BE2C (cell line): ENCODE measurements at regions not wholly inside any gene's neighbourhood (a gene's known extent, or its start where the extent isn't known, plus 50 kb on each side); places are given as distances from the start of the nearest gene placed in this dataset.

Source experiments
- DNase-seq: peaks from one replicate; pipeline ENCODE4 v3.0.0-alpha.2; 2020
- H3K27me3 ChIP-seq: fragments of 250-450 bp; sonication (Bioruptor Pico); 2 replicates; pipeline ENCODE4 v1.5.1; 2020; ENCODE audit warnings: mild to moderate bottlenecking
- H3K36me3 ChIP-seq: fragments of 250-450 bp; sonication (Bioruptor Pico); 2 replicates; pipeline ENCODE4 v1.5.1; 2020; ENCODE audit warnings: mild to moderate bottlenecking
- H3K4me1 ChIP-seq: fragments of 250-450 bp; sonication (Bioruptor Pico); 2 replicates; pipeline ENCODE4 v1.5.1; 2020
- H3K4me3 ChIP-seq: 2 replicates; pipeline ENCODE4 v1.5.1; 2011; ENCODE audit warnings: low read depth, low read length
- H3K9me3 ChIP-seq: fragments of 250-450 bp; sonication (Bioruptor Pico); 2 replicates; pipeline ENCODE4 v1.5.1; 2020
- TF ChIP-seq, protein P1 (sequence below): IDR thresholded peaks from 2 replicates; pipeline ENCODE4 v1.5.1; 2012; ENCODE audit warnings: mild to moderate bottlenecking, low read depth, low read length

DNA sequence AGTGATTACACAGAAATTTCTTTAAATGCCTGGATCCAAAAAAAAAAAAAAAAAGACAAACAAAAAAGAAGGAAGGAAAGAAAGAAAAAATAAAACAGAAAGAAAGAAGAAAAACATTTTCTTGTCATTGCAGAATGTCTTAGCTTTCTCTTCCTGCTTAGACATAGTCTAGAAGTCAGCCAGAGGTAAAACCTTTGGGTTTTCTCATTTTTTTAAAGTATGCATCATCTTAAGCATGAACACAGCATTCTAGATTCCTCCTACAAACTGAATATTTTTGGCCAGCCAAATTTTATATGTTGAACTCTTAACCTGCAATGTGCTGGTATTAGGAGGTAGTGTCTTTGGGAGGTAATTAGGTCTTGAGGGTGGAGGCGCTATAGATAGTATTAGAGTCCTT lies 243.9 kb downstream of the TRIB2 start:
- no peak overlapping the region for H3K4me3 ChIP-seq
- no peaks in the 10 kb centered on the region for H3K9me3 ChIP-seq
- no peaks in the 10 kb centered on the region for H3K36me3 ChIP-seq
- no peaks in the 10 kb centered on the region for H3K27me3 ChIP-seq
- peaks cover 5% of the 10 kb centered on the region for H3K4me1 ChIP-seq
- no peak for DNase-seq
- TF ChIP-seq, protein P1, sequence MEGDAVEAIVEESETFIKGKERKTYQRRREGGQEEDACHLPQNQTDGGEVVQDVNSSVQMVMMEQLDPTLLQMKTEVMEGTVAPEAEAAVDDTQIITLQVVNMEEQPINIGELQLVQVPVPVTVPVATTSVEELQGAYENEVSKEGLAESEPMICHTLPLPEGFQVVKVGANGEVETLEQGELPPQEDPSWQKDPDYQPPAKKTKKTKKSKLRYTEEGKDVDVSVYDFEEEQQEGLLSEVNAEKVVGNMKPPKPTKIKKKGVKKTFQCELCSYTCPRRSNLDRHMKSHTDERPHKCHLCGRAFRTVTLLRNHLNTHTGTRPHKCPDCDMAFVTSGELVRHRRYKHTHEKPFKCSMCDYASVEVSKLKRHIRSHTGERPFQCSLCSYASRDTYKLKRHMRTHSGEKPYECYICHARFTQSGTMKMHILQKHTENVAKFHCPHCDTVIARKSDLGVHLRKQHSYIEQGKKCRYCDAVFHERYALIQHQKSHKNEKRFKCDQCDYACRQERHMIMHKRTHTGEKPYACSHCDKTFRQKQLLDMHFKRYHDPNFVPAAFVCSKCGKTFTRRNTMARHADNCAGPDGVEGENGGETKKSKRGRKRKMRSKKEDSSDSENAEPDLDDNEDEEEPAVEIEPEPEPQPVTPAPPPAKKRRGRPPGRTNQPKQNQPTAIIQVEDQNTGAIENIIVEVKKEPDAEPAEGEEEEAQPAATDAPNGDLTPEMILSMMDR = no peak

DNA sequence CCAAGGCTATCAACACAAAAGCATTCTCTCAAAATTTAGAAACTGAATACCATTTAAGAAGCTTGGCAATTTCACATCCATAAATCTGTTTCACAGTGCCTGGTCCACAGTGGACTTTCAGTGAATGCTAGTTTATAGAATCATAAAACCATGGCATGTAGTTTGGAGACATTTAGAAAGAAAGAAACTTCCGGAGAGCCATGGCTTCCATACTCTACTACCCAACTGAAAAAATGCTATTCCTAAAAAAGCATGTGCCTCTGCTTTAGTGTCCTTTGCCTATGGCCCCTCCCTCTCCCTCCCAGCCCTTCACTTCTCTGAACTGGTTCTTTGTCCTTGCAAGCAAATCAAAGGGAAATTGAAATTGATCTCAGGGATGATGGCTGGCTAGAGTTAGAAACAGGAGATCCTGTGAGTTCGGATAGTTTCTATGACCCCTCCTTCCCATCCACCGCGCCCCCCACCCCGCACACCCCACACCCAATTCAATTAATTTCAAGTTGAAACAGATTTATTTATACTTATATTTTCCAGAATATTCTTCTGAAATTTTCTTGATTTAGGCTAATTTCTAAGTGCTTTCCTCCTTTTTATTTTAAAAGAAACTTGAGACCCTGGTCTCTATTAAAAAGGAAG lies 248.3 kb downstream of the TRIB2 start:
- Histone ChIP-seq H3K4me1 (peaks cover 29% of the 10 kb centered on the region), H3K9me3 (no peaks in the 10 kb centered on the region), H3K4me3 (peak overlapping the region; percentile 16), H3K36me3 (no peaks in the 10 kb centered on the region), H3K27me3 (no peaks in the 10 kb centered on the region)
- TF ChIP-seq, protein P1 = no peak
- DNase-seq = peak; percentile 59

DNA sequence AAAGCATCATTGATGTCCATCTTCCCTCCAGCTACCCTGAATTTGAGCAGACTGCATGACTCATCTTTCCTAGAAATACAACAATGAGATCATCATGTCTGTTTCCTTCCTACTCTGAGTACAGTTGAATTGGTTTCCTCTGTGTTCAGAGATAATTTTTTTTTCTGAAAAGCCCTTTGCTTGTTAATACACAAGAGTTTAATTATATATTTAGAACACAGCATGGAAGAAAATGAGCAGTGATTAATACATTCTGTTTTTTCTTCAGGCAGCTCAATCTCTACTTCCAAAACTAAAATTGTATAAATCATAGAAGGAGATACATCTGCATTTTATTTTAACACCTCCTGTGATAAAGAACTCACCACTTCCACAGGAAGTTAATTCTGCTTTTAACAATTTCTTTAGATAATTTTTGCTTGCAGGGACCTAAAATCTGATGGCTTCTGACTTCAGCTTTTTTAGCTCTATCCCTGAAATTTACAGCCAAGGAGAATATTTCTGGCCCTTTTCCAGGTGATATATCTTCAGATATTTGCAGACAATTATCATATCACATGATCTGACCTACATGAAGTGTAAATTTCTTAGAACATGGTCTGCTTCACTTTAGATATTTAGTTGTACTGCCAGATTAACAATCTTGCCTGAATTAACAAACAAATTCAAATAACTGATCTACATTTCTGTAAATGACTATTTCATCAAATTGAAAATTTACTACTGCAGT lies 249.0 kb downstream of the TRIB2 start:
- H3K4me3 ChIP-seq = peak overlapping the region; percentile 16
- peak; percentile 25 for DNase-seq
- TF ChIP-seq, protein P1 = no peak
- peaks cover 29% of the 10 kb centered on the region for H3K4me1 ChIP-seq
- no peaks in the 10 kb centered on the region for H3K36me3 ChIP-seq
- no peaks in the 10 kb centered on the region for H3K9me3 ChIP-seq
- no peaks in the 10 kb centered on the region for H3K27me3 ChIP-seq

DNA sequence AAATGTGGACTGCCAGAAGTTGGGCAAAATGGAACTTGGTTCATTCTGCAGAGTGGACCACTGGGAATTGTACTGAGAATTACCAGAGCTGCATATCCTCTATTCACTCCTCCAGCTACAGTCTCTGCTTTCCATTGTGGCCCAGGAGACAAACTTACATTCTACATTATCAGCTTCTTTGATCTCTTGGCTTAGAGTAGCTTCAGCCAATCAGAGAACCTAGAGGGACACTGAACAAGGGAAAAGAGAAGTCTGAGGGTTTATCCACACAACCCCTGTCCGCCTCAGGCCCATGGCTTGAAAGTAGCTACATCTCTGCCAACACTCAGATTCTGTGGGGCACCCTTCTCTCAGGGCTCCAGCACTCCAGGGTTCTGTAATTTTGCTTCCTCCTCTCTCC lies 251.1 kb downstream of the TRIB2 start:
- Histone ChIP-seq H3K27me3 (no peaks in the 10 kb centered on the region), H3K4me1 (peaks cover 29% of the 10 kb centered on the region), H3K9me3 (no peaks in the 10 kb centered on the region), H3K4me3 (no peak overlapping the region), H3K36me3 (no peaks in the 10 kb centered on the region)
- TF ChIP-seq, protein P1 = no peak
- peak; percentile 26 for DNase-seq

DNA sequence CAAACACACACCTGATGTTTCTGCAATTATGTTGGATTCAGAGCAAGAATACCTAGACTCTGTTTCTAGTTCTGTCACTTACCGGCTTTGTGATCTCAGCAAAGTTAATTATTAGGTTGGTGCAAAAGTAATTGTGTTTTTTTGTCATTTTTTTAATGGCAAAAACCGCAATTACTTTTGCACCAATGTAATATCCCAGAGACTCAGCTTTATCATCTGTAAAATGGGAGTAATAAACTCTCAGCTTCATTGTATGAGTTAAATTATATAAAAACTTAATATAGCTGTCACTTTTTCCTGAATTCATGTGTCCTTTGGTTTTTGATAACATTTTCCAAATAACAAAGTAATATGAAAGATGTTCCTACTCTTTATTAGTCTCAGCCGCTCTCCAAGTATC lies 251.7 kb downstream of the TRIB2 start:
- no peak for DNase-seq
- Histone ChIP-seq H3K4me1 (peaks cover 29% of the 10 kb centered on the region), H3K36me3 (no peaks in the 10 kb centered on the region), H3K27me3 (no peaks in the 10 kb centered on the region), H3K9me3 (no peaks in the 10 kb centered on the region), H3K4me3 (no peak overlapping the region)
- TF ChIP-seq, protein P1 = no peak

DNA sequence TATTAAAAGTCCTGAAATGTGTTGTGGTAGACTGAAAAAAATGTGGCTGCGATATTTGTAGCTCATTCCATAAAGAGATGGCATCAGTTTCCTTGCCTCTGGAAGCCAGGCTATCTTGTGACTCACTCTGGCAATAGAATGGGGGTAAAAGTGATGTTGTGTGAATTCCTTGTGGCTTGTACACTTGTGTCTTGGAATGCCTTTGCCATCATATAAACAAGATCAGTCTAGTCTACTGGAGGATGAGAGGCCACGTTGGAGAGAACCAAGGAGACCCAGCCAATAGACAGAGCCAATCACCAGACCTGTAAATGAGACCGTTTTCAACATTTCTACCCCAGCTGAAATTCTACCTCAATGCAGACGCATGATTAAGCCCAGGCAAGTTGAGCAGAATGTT lies 254.1 kb downstream of the TRIB2 start:
- Histone ChIP-seq H3K4me1 (peaks cover 23% of the 10 kb centered on the region), H3K9me3 (no peaks in the 10 kb centered on the region), H3K4me3 (no peak overlapping the region), H3K27me3 (no peaks in the 10 kb centered on the region), H3K36me3 (no peaks in the 10 kb centered on the region)
- TF ChIP-seq, protein P1 = no peak
- no peak for DNase-seq
